ENCODE measurements at regions not wholly inside any gene's neighbourhood (a gene's known extent, or its start where the extent isn't known, plus 50 kb on each side); places are given as distances from the start of the nearest gene placed in this dataset.

GRCh38 chr4:122536001-122536400 is 79.5 kb upstream of the IL2 start:
- peaks cover 2% of the 10 kb centered on the region for H3K9me3 ChIP-seq (replicated peaks; ENCODE audit: control insufficient read depth, low read depth, low read length)
- no peak overlapping the region for H3K27ac ChIP-seq (ENCODE audit: low read length)
- H3K36me3 ChIP-seq (ENCODE audit: control insufficient read depth, insufficient read depth, low read length), result no peaks in the 10 kb centered on the region
- no peaks in the 10 kb centered on the region for H3K27me3 ChIP-seq (ENCODE audit: control insufficient read depth, insufficient read depth, low read length)
- no CpG with 5 or more reads among the region's 1 CpG for WGBS (ENCODE audit: insufficient coverage)
- DNase-seq, result no peak
- H3K4me1 ChIP-seq (ENCODE audit: control insufficient read depth, insufficient read depth, low read length), result no peaks in the 10 kb centered on the region
- H3K4me3 ChIP-seq (ENCODE audit: low read length), result no peak overlapping the region

DNA sequence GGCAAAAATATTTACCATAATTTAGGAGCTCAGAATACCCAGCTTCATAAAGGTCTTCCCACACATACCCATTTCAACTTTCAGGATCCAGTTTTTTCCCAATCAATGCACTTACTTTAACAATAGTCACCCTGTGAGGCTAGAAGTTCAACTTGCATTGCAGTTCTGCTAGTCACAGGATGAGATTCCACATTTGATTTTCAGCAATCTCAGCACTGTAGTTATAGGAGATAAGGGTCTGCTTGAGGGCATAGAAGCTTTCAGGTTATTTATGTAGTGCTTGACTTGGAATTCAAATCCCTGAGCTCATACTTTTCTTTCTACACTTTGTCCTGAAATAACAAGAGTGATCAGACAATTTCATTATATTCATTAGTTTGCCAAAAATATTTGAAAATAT is 78.3 kb upstream of the IL2 start:
- DNase-seq, result no peak
- Histone ChIP-seq H3K36me3 (ENCODE audit: control insufficient read depth, insufficient read depth, low read length) (no peaks in the 10 kb centered on the region), H3K27ac (ENCODE audit: low read length) (no peak overlapping the region), H3K9me3 (replicated peaks; ENCODE audit: control insufficient read depth, low read depth, low read length) (peaks cover 2% of the 10 kb centered on the region), H3K27me3 (ENCODE audit: control insufficient read depth, insufficient read depth, low read length) (no peaks in the 10 kb centered on the region), H3K4me1 (ENCODE audit: control insufficient read depth, insufficient read depth, low read length) (no peaks in the 10 kb centered on the region), H3K4me3 (ENCODE audit: low read length) (no peak overlapping the region)

DNA sequence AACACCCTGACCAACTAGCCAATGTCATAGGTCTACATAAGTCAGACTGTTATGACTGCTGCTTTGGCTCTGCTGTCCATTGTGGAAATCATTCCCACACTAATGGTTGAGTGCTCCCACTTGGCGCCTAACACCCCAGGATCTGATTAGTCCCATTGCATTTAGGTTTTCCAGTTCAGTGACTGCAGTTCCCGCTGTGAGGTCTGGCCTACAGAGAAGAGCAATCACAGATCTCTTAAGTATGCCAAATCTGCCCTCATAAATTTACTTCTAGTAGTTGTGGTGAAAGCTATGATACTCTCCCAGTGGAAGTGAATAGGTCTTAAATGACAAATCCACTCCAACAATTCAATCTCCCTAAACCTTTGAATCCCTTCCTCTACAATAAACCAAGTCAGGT is 77.3 kb upstream of the IL2 start:
- WGBS (ENCODE audit: insufficient coverage), result 100% methylated on average over 1 of the region's 2 CpGs
- H3K4me1 ChIP-seq (ENCODE audit: control insufficient read depth, insufficient read depth, low read length), result no peaks in the 10 kb centered on the region
- H3K27me3 ChIP-seq (ENCODE audit: control insufficient read depth, insufficient read depth, low read length), result no peaks in the 10 kb centered on the region
- H3K27ac ChIP-seq (ENCODE audit: low read length), result no peak overlapping the region
- no peak overlapping the region for H3K4me3 ChIP-seq (ENCODE audit: low read length)
- no peaks in the 10 kb centered on the region for H3K36me3 ChIP-seq (ENCODE audit: control insufficient read depth, insufficient read depth, low read length)
- peaks cover 2% of the 10 kb centered on the region for H3K9me3 ChIP-seq (replicated peaks; ENCODE audit: control insufficient read depth, low read depth, low read length)
- DNase-seq, result peak; percentile 1

DNA sequence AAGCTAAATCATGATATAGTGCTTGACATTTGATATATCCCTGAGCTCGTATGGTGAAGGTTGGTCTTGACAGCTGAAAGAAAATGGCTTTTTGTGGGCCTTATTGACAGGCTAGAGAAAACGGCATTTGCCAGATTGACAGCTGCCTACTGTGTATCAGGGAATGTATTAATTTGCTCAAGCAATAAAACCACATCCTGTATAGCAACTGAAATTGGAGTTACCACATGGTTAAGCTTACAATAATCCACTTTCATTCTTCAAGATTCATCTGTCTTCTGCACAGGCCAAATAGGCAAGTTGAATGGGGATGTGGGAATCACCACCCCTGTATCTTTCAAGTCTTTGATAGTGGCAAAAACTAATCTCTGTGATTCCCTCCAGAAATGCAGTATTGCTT is 76.2 kb upstream of the IL2 start:
- Histone ChIP-seq H3K4me1 (ENCODE audit: control insufficient read depth, insufficient read depth, low read length) (no peaks in the 10 kb centered on the region), H3K4me3 (ENCODE audit: low read length) (no peak overlapping the region), H3K9me3 (replicated peaks; ENCODE audit: control insufficient read depth, low read depth, low read length) (peaks cover 2% of the 10 kb centered on the region), H3K36me3 (ENCODE audit: control insufficient read depth, insufficient read depth, low read length) (no peaks in the 10 kb centered on the region), H3K27ac (ENCODE audit: low read length) (no peak overlapping the region), H3K27me3 (ENCODE audit: control insufficient read depth, insufficient read depth, low read length) (no peaks in the 10 kb centered on the region)
- no CpG with 5 or more reads among the region's 2 CpGs for WGBS (ENCODE audit: insufficient coverage)
- DNase-seq, result no peak

- DNase-seq, result no peak
- Histone ChIP-seq H3K36me3 (ENCODE audit: control insufficient read depth, insufficient read depth, low read length) (no peaks in the 10 kb centered on the region), H3K27ac (ENCODE audit: low read length) (no peak overlapping the region), H3K9me3 (replicated peaks; ENCODE audit: control insufficient read depth, low read depth, low read length) (peaks cover 2% of the 10 kb centered on the region), H3K4me1 (ENCODE audit: control insufficient read depth, insufficient read depth, low read length) (no peaks in the 10 kb centered on the region), H3K4me3 (ENCODE audit: low read length) (no peak overlapping the region), H3K27me3 (ENCODE audit: control insufficient read depth, insufficient read depth, low read length) (no peaks in the 10 kb centered on the region)
- 86% methylated on average over 2 of the region's 3 CpGs for WGBS (ENCODE audit: insufficient coverage)
These were observed 75.0 kb upstream of the IL2 start for GRCh38 chr4:122531514-122531913.

DNA sequence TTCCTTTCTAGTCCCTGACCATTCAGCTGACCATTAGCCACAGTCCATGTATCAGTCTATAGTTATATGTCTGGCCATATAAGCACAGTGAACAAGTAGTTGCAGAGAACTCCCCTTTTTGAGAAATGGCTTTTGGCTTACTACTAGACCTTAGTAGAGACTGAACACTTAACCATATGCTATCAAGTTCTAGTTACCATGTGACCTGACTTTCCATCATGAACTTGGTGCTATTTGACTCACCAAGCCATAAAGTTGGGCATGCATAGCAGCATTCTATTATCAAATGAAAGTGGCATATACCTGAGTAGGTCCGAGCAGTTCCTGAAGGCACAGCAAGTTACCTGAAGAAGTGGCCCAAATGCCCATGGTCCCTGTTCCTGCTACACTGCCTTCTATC is 74.5 kb upstream of the IL2 start:
- H3K9me3 ChIP-seq (replicated peaks; ENCODE audit: control insufficient read depth, low read depth, low read length), result peaks cover 2% of the 10 kb centered on the region
- no peaks in the 10 kb centered on the region for H3K36me3 ChIP-seq (ENCODE audit: control insufficient read depth, insufficient read depth, low read length)
- H3K27ac ChIP-seq (ENCODE audit: low read length), result no peak overlapping the region
- H3K4me1 ChIP-seq (ENCODE audit: control insufficient read depth, insufficient read depth, low read length), result no peaks in the 10 kb centered on the region
- WGBS (ENCODE audit: insufficient coverage), result no CpG with 5 or more reads among the region's 1 CpG
- no peak for DNase-seq
- no peak overlapping the region for H3K4me3 ChIP-seq (ENCODE audit: low read length)
- no peaks in the 10 kb centered on the region for H3K27me3 ChIP-seq (ENCODE audit: control insufficient read depth, insufficient read depth, low read length)

- Histone ChIP-seq H3K9me3 (replicated peaks; ENCODE audit: control insufficient read depth, low read depth, low read length) (no peaks in the 10 kb centered on the region), H3K27ac (ENCODE audit: low read length) (no peak overlapping the region), H3K36me3 (ENCODE audit: control insufficient read depth, insufficient read depth, low read length) (no peaks in the 10 kb centered on the region), H3K27me3 (ENCODE audit: control insufficient read depth, insufficient read depth, low read length) (no peaks in the 10 kb centered on the region), H3K4me1 (ENCODE audit: control insufficient read depth, insufficient read depth, low read length) (no peaks in the 10 kb centered on the region), H3K4me3 (ENCODE audit: low read length) (no peak overlapping the region)
- WGBS (ENCODE audit: insufficient coverage), result 42% methylated on average over 2 of the region's 3 CpGs
- DNase-seq, result no peak
These were observed 72.4 kb upstream of the IL2 start for GRCh38 chr4:122528879-122529278.

DNA sequence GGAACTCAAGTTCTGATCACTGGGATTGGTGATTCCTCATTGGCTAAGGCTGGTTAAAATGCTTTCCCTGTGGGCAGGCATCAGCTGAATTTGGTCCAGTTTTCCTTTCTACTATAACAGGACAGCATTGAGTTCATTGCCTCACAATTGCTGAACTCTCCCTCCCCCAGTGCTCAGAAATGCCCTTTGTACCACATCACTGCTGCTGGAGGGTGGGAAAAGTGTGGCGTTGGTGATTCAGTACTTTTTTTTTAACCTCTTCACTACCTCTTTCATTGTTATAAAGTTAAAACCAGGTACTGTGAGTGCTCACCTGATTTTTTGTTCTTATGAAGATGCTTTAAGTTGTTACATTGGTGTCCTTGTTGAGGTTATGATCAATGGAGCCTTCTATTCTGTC is 69.3 kb upstream of the IL2 start:
- H3K4me3 ChIP-seq (ENCODE audit: low read length), result no peak overlapping the region
- H3K27ac ChIP-seq (ENCODE audit: low read length), result no peak overlapping the region
- no peak for DNase-seq
- H3K36me3 ChIP-seq (ENCODE audit: control insufficient read depth, insufficient read depth, low read length), result no peaks in the 10 kb centered on the region
- no peaks in the 10 kb centered on the region for H3K27me3 ChIP-seq (ENCODE audit: control insufficient read depth, insufficient read depth, low read length)
- H3K4me1 ChIP-seq (ENCODE audit: control insufficient read depth, insufficient read depth, low read length), result no peaks in the 10 kb centered on the region
- no peaks in the 10 kb centered on the region for H3K9me3 ChIP-seq (replicated peaks; ENCODE audit: control insufficient read depth, low read depth, low read length)
- WGBS (ENCODE audit: insufficient coverage), result no CpG with 5 or more reads among the region's 1 CpG

- H3K4me1 ChIP-seq (ENCODE audit: control insufficient read depth, insufficient read depth, low read length), result no peaks in the 10 kb centered on the region
- H3K36me3 ChIP-seq (ENCODE audit: control insufficient read depth, insufficient read depth, low read length), result no peaks in the 10 kb centered on the region
- H3K27me3 ChIP-seq (ENCODE audit: control insufficient read depth, insufficient read depth, low read length), result no peaks in the 10 kb centered on the region
- no peak overlapping the region for H3K4me3 ChIP-seq (ENCODE audit: low read length)
- no peak overlapping the region for H3K27ac ChIP-seq (ENCODE audit: low read length)
- no peak for DNase-seq
- H3K9me3 ChIP-seq (replicated peaks; ENCODE audit: control insufficient read depth, low read depth, low read length), result no peaks in the 10 kb centered on the region
These were observed 67.7 kb upstream of the IL2 start for GRCh38 chr4:122524176-122524575.

- WGBS (ENCODE audit: insufficient coverage), result no CpG with 5 or more reads among the region's 1 CpG
- DNase-seq, result no peak
- H3K9me3 ChIP-seq (replicated peaks; ENCODE audit: control insufficient read depth, low read depth, low read length), result no peaks in the 10 kb centered on the region
- H3K36me3 ChIP-seq (ENCODE audit: control insufficient read depth, insufficient read depth, low read length), result no peaks in the 10 kb centered on the region
- H3K27ac ChIP-seq (ENCODE audit: low read length), result no peak overlapping the region
- H3K4me1 ChIP-seq (ENCODE audit: control insufficient read depth, insufficient read depth, low read length), result no peaks in the 10 kb centered on the region
- H3K27me3 ChIP-seq (ENCODE audit: control insufficient read depth, insufficient read depth, low read length), result no peaks in the 10 kb centered on the region
- no peak overlapping the region for H3K4me3 ChIP-seq (ENCODE audit: low read length)
These were observed 66.4 kb upstream of the IL2 start for GRCh38 chr4:122522944-122523343.

- no CpG with 5 or more reads among the region's 1 CpG for WGBS (ENCODE audit: insufficient coverage)
- Histone ChIP-seq H3K4me1 (ENCODE audit: control insufficient read depth, insufficient read depth, low read length) (no peaks in the 10 kb centered on the region), H3K9me3 (replicated peaks; ENCODE audit: control insufficient read depth, low read depth, low read length) (no peaks in the 10 kb centered on the region), H3K36me3 (ENCODE audit: control insufficient read depth, insufficient read depth, low read length) (no peaks in the 10 kb centered on the region), H3K27me3 (ENCODE audit: control insufficient read depth, insufficient read depth, low read length) (no peaks in the 10 kb centered on the region), H3K27ac (ENCODE audit: low read length) (no peak overlapping the region), H3K4me3 (ENCODE audit: low read length) (no peak overlapping the region)
- DNase-seq, result no peak
These were observed 60.8 kb upstream of the IL2 start for GRCh38 chr4:122517345-122517744.
